Right lobe of liver (tissue), 4 donors: ENCODE measurements at regions not wholly inside any gene's neighbourhood (a gene's known extent, or its start where the extent isn't known, plus 50 kb on each side); places are given as distances from the start of the nearest gene placed in this dataset.

Experiments used
- CTCF ChIP-seq, 4 donors: fragments of 200-600 bp in 3 of 4; fragments of 450-650 bp in 1 of 4; IDR thresholded peaks; one replicate each; pipeline versions ENCODE4 v1.5.1 to v1.8.0; 2016 to 2022; ENCODE audit warnings: antibody characterized with exemption in 4 of 4, mild to moderate bottlenecking in 2 of 4
- POLR2A ChIP-seq: fragments of 450-650 bp; IDR thresholded peaks from one replicate; pipeline ENCODE4 v1.6.1; 2017; ENCODE audit warnings: antibody characterized with exemption, mild to moderate bottlenecking
- donor health status: DM: no; HTN: no; CAD: no.
- donor health status: DM: no; HTN: no; CAD: no.
- donor health status: DM: no; HTN: yes; CAD: no.

DNA sequence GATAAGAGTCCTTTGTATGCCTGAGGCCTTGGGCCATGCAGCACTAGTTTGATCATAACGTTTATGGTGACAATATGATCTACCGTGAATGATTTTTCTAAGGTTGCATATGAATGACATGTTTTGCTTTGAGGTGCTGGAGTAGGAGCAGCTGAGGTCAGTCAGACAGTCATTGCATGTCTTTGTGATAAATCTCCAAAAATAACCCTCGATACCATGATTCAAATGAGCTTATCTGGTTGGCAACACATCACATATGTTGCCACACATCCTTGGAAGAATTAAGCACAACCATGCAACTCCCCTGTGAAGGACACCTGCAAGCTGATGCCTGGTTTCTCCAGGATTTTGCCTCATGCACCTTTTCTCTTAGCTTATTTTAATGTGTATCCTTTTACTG lies 394.5 kb downstream of the LTN1 start:
- TF ChIP-seq POLR2A (no peak), CTCF (IDR thresholded peaks at IDR 0.05) (no peak)
